Astrocyte (in vitro differentiated cells and primary cell): ENCODE measurements at regions not wholly inside any gene's neighbourhood (a gene's known extent, or its start where the extent isn't known, plus 50 kb on each side); places are given as distances from the start of the nearest gene placed in this dataset.

Experiments
- DNase-seq: peaks from one replicate; pipeline ENCODE4 v3.0.0-alpha.2; 2010; ENCODE audit warnings: low read depth
- FAIRE-seq: peaks from 2 replicates; lab custom pipeline; 2011; peaks lifted over from hg19 to GRCh38; lab: Jason Lieb, UNC
- H2AFZ ChIP-seq: 2 replicates; pipeline ENCODE4 v1.6.0; 2012; ENCODE audit warnings: low read depth, low read length, inconsistent platforms
- H3K27ac ChIP-seq: 2 replicates; pipeline ENCODE4 v1.5.1; 2011; ENCODE audit warnings: low read depth, low read length, inconsistent platforms
- H3K27me3 ChIP-seq: 2 replicates; pipeline ENCODE4 v1.6.0; 2011; ENCODE audit warnings: low read length, inconsistent platforms; ENCODE audit not compliant: insufficient read depth
- H3K36me3 ChIP-seq: 2 replicates; pipeline ENCODE4 v1.5.1; 2011; ENCODE audit warnings: low read length, inconsistent platforms; ENCODE audit not compliant: insufficient read depth
- H3K4me1 ChIP-seq: 2 replicates; pipeline ENCODE4 v1.5.1; 2011; ENCODE audit warnings: low read length, inconsistent platforms; ENCODE audit not compliant: insufficient read depth
- H3K4me2 ChIP-seq: 2 replicates; pipeline ENCODE4 v1.6.0; 2012; ENCODE audit warnings: low read length, inconsistent platforms
- H3K4me3 ChIP-seq: 2 replicates; pipeline ENCODE4 v1.5.1; 2011; ENCODE audit warnings: low read depth, mild to moderate bottlenecking, low read length, inconsistent platforms; ENCODE audit not compliant: insufficient read depth
- H3K79me2 ChIP-seq: 2 replicates; pipeline ENCODE4 v1.6.0; 2012; ENCODE audit warnings: mild to moderate bottlenecking, low read length, inconsistent platforms; ENCODE audit not compliant: insufficient read depth
- H3K9ac ChIP-seq: 2 replicates; pipeline ENCODE4 v1.6.0; 2012; ENCODE audit warnings: mild to moderate bottlenecking, low read length, inconsistent platforms
- H3K9me3 ChIP-seq: 2 replicates; pipeline ENCODE4 v1.5.1; 2012; ENCODE audit warnings: low read depth, mild to moderate bottlenecking, low read length, inconsistent platforms; ENCODE audit not compliant: insufficient read depth
- H4K20me1 ChIP-seq: 2 replicates; pipeline ENCODE4 v1.6.0; 2012; ENCODE audit warnings: low read length, inconsistent platforms; ENCODE audit not compliant: insufficient read depth
- H3K27ac Mint-ChIP-seq: one replicate; pipeline ENCODE4 v1.8.0; 2021; ENCODE audit warnings: mild to moderate bottlenecking, mixed read lengths; ENCODE audit not compliant: unreplicated experiment
- H3K27me3 Mint-ChIP-seq: one replicate; pipeline ENCODE4 v1.8.0; 2021; ENCODE audit warnings: low read depth, mixed read lengths; ENCODE audit not compliant: unreplicated experiment
- H3K36me3 Mint-ChIP-seq: one replicate; pipeline ENCODE4 v1.8.0; 2021; ENCODE audit warnings: low read depth, mixed read lengths; ENCODE audit not compliant: unreplicated experiment
- H3K4me1 Mint-ChIP-seq: one replicate; pipeline ENCODE4 v1.8.0; 2021; ENCODE audit warnings: low read depth, mixed read lengths; ENCODE audit not compliant: unreplicated experiment
- H3K4me3 Mint-ChIP-seq: one replicate; pipeline ENCODE4 v1.8.0; 2021; ENCODE audit warnings: mild to moderate bottlenecking, moderate library complexity, mixed read lengths; ENCODE audit not compliant: unreplicated experiment
- H3K9me3 Mint-ChIP-seq: one replicate; pipeline ENCODE4 v1.8.0; 2021; ENCODE audit warnings: mild to moderate bottlenecking, mixed read lengths; ENCODE audit not compliant: unreplicated experiment
- EZH2 ChIP-seq: IDR thresholded peaks from 2 replicates; pipeline ENCODE4 v1.6.1; 2012; ENCODE audit warnings: mild to moderate bottlenecking, low read length, inconsistent platforms; ENCODE audit not compliant: insufficient read depth
- TF ChIP-seq, protein P1 (sequence below): IDR thresholded peaks from 2 replicates; pipeline ENCODE4 v1.5.1; 2011; ENCODE audit warnings: low read depth, mild to moderate bottlenecking, inconsistent platforms, low read length, moderate library complexity; ENCODE audit not compliant: insufficient read depth

DNA sequence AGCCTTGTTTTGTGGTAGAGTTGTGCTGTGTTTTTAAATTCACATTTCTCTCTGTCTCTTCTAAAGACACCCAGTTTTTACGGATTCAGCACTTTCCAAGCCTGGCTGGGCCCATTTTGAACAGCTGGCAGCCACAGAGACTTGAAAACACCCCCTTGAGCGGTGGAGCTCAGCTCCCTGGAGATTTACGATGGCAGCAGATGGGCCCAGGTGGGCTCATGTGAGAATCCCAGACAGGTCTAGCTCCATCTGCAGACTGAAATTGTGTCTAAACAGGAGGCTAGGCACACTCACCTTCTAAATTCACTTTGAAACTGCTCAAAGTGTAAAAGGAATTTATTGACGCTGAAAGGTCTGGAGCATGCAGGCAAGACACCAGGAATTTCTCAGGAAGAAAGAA is 232.0 kb upstream of the HES1 start:
- H3K27me3 Mint-ChIP-seq, result peaks cover 84% of the 10 kb centered on the region
- H3K27ac ChIP-seq, result no peak overlapping the region
- H3K4me2 ChIP-seq, result no peak overlapping the region
- no peak for DNase-seq
- no peak for FAIRE-seq
- no peaks in the 10 kb centered on the region for H4K20me1 ChIP-seq
- H3K4me3 Mint-ChIP-seq, result no peak overlapping the region
- H3K9me3 Mint-ChIP-seq, result peaks cover 15% of the 10 kb centered on the region
- H3K4me1 ChIP-seq, result no peaks in the 10 kb centered on the region
- H3K4me3 ChIP-seq, result no peak overlapping the region
- H3K36me3 Mint-ChIP-seq, result no peaks in the 10 kb centered on the region
- H3K27ac Mint-ChIP-seq, result no peak overlapping the region
- H3K9me3 ChIP-seq, result no peaks in the 10 kb centered on the region
- no peak overlapping the region for H3K9ac ChIP-seq
- TF ChIP-seq, protein P1, sequence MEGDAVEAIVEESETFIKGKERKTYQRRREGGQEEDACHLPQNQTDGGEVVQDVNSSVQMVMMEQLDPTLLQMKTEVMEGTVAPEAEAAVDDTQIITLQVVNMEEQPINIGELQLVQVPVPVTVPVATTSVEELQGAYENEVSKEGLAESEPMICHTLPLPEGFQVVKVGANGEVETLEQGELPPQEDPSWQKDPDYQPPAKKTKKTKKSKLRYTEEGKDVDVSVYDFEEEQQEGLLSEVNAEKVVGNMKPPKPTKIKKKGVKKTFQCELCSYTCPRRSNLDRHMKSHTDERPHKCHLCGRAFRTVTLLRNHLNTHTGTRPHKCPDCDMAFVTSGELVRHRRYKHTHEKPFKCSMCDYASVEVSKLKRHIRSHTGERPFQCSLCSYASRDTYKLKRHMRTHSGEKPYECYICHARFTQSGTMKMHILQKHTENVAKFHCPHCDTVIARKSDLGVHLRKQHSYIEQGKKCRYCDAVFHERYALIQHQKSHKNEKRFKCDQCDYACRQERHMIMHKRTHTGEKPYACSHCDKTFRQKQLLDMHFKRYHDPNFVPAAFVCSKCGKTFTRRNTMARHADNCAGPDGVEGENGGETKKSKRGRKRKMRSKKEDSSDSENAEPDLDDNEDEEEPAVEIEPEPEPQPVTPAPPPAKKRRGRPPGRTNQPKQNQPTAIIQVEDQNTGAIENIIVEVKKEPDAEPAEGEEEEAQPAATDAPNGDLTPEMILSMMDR, result no peak
- TF ChIP-seq EZH2, result no peak
- H2AFZ ChIP-seq, result no peak overlapping the region
- H3K4me1 Mint-ChIP-seq, result no peaks in the 10 kb centered on the region
- no peaks in the 10 kb centered on the region for H3K79me2 ChIP-seq
- peaks cover 41% of the 10 kb centered on the region for H3K27me3 ChIP-seq
- H3K36me3 ChIP-seq, result no peaks in the 10 kb centered on the region

DNA sequence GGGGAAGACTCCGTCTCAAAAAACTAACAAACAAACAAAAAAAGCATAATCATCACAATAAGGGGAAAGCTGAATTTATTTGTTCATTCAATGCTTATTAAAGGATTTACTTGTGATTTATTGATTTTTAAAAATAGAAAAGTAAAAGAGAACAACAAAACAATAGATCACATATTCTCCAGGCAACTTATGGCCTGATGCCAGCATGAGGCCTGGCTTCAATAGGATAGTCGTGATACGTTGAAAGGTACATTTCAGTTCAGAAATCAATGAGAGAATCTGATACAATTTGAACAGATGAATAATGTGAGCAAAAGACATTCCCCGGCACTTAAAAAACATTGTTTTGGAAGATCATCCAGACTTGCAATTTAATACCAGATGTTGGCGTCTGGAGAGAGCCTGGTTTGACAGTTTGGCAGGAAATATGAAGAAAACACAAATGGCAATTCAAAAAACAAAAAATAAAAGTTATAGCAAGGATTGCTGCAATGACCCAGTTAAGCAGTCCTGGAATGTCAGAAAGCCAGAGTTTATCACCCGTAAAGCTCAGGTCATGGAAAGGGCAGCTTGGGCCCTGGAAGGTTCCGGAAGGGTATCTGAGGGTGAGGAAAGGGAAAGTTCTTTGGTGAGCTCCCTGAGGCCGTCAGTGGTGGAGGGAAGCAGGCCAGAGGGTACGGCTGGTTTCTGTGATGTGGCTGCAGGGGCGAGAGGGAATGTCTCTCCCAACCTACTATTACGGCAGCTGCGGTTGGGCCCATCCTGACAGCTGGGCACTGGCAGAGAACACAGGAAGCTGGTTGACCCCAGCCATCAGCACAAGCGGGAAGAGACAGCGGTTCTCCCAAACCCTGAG is 230.2 kb upstream of the HES1 start:
- no peak for DNase-seq
- Histone ChIP-seq H3K9ac (no peak overlapping the region), H3K9me3 (no peaks in the 10 kb centered on the region), H3K4me3 (no peak overlapping the region), H2AFZ (no peak overlapping the region), H3K27me3 (peaks cover 34% of the 10 kb centered on the region), H3K36me3 (no peaks in the 10 kb centered on the region), H3K4me1 (no peaks in the 10 kb centered on the region), H4K20me1 (no peaks in the 10 kb centered on the region), H3K27ac (no peak overlapping the region), H3K79me2 (no peaks in the 10 kb centered on the region), H3K4me2 (no peak overlapping the region)
- Mint-ChIP-seq H3K4me3 (no peak overlapping the region), H3K27ac (no peak overlapping the region), H3K4me1 (peaks cover 6% of the 10 kb centered on the region), H3K27me3 (peaks cover 86% of the 10 kb centered on the region), H3K9me3 (peaks cover 13% of the 10 kb centered on the region), H3K36me3 (no peaks in the 10 kb centered on the region)
- TF ChIP-seq, protein P1, result no peak
- no peak for TF ChIP-seq EZH2
- no peak for FAIRE-seq

DNA sequence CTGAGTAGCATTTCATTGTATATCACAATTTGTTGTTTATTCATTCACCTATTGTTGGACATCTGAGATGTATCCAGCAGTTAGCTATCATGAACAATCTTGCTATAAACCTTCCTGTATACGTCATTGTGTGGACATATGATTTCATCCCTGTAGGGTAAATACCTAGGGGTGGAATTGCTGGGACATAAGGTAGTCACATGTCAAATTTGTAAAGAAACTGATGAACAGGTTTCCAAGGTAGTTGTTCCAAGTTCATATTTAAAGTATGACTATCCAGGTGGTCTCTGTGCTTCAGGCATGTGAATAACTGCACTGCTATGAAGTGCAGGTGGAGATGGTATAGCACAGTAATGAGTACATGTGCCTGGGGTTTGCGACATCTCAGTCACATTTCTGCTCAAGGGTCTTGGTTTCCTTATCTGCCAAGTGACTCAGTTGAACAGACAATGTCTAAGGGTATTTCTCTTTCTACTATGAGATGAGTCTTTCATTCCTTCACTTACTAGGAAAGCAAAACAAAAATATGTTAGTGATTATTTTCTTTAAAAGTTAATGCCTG is 229.0 kb upstream of the HES1 start:
- H3K27ac Mint-ChIP-seq, result no peak overlapping the region
- H3K27me3 Mint-ChIP-seq, result peaks cover 87% of the 10 kb centered on the region
- Histone ChIP-seq H3K4me3 (no peak overlapping the region), H3K9me3 (no peaks in the 10 kb centered on the region), H3K79me2 (no peaks in the 10 kb centered on the region), H4K20me1 (no peaks in the 10 kb centered on the region), H3K36me3 (no peaks in the 10 kb centered on the region), H3K4me2 (no peak overlapping the region), H3K27me3 (peaks cover 35% of the 10 kb centered on the region), H3K4me1 (no peaks in the 10 kb centered on the region), H2AFZ (no peak overlapping the region), H3K27ac (no peak overlapping the region), H3K9ac (no peak overlapping the region)
- H3K36me3 Mint-ChIP-seq, result no peaks in the 10 kb centered on the region
- DNase-seq, result no peak
- TF ChIP-seq, protein P1, result no peak
- TF ChIP-seq EZH2, result no peak
- peaks cover 11% of the 10 kb centered on the region for H3K9me3 Mint-ChIP-seq
- H3K4me3 Mint-ChIP-seq, result no peak overlapping the region
- FAIRE-seq, result no peak
- peaks cover 6% of the 10 kb centered on the region for H3K4me1 Mint-ChIP-seq
